HEK293T (cell line): ENCODE measurements at regions not wholly inside any gene's neighbourhood (a gene's known extent, or its start where the extent isn't known, plus 50 kb on each side); places are given as distances from the start of the nearest gene placed in this dataset.

Source experiments
- ARNT ChIP-seq: fragments of 450-650 bp; IDR thresholded peaks from 2 replicates; pipeline ENCODE4 v1.6.1; 2017; ENCODE audit warnings: mild to moderate bottlenecking
- ELF4 ChIP-seq: fragments of 450-650 bp; IDR thresholded peaks from 2 replicates; pipeline ENCODE4 v1.6.1; 2017; ENCODE audit warnings: antibody characterized with exemption
- FOXK2 ChIP-seq: fragments of 450-650 bp; IDR thresholded peaks from 2 replicates; pipeline ENCODE4 v1.6.1; 2016; ENCODE audit warnings: mild to moderate bottlenecking
- FOXM1 ChIP-seq: fragments of 450-650 bp; IDR thresholded peaks from 2 replicates; pipeline ENCODE4 v1.6.1; 2017; ENCODE audit warnings: mild to moderate bottlenecking, borderline replicate concordance
- SUZ12 ChIP-seq: fragments of 450-650 bp; IDR thresholded peaks from 2 replicates; pipeline ENCODE4 v1.6.1; 2016; ENCODE audit warnings: mild to moderate bottlenecking
- TARDBP ChIP-seq: fragments of 450-650 bp; IDR thresholded peaks from 2 replicates; pipeline ENCODE4 v1.6.1; 2016

- TF ChIP-seq ELF4 (no peak), FOXK2 (no peak), FOXM1 (no peak), SUZ12 (no peak), TARDBP (no peak), ARNT (no peak)
Observed at GRCh38 chr20:63070301-63070625, 63.5 kb upstream of the BHLHE23 start.
